SK-N-SH treated with all-trans-retinoic acid at 6 μM for 48 hours (cell line): ENCODE measurements at regions not wholly inside any gene's neighbourhood (a gene's known extent, or its start where the extent isn't known, plus 50 kb on each side); places are given as distances from the start of the nearest gene placed in this dataset.

Experiments
- ATAC-seq: fragments of 200-7000 bp; cut with Tn5 transposase; 3 replicates; pipeline ENCODE4 v1.9.1; 2020; ENCODE audit warnings: mild to moderate bottlenecking, moderate library complexity
- ARNTL ChIP-seq: fragments of 450-650 bp; formaldehyde crosslinking; IDR thresholded peaks from 2 replicates; pipeline ENCODE4 v1.5.0; 2020; ENCODE audit warnings: low read depth, mild to moderate bottlenecking, moderate library complexity, borderline replicate concordance
- CREB5 ChIP-seq: fragments of 250-450 bp; sonication (Bioruptor Pico); IDR thresholded peaks from 2 replicates; pipeline ENCODE4 v1.5.1; 2020; ENCODE audit warnings: low read depth, mild to moderate bottlenecking, moderate library complexity
- CSDC2 ChIP-seq: fragments of 250-450 bp; sonication (Bioruptor Pico); IDR thresholded peaks from 2 replicates; pipeline ENCODE4 v1.5.0; 2020; ENCODE audit warnings: mild to moderate bottlenecking, moderate library complexity
- CSRNP3 ChIP-seq: fragments of 250-450 bp; sonication (Bioruptor Pico); IDR thresholded peaks from 2 replicates; pipeline ENCODE4 v1.5.1; 2021; ENCODE audit warnings: mild to moderate bottlenecking, moderate library complexity
- ESRRG ChIP-seq: fragments of 250-450 bp; sonication (Bioruptor Pico); IDR thresholded peaks from 2 replicates; pipeline ENCODE4 v1.6.1; 2021; ENCODE audit warnings: mild to moderate bottlenecking
- GLIS3 ChIP-seq: fragments of 250-450 bp; sonication (Bioruptor Pico); IDR thresholded peaks from 2 replicates; pipeline ENCODE4 v1.5.0; 2020; ENCODE audit warnings: mild to moderate bottlenecking, moderate library complexity
- ISL1 ChIP-seq: fragments of 250-450 bp; sonication (Bioruptor Pico); IDR thresholded peaks from 2 replicates; pipeline ENCODE4 v2.1.2; 2022; ENCODE audit warnings: mild to moderate bottlenecking, moderate library complexity
- OSR1 ChIP-seq: fragments of 250-450 bp; sonication (Bioruptor Pico); IDR thresholded peaks from 2 replicates; pipeline ENCODE4 v1.8.0; 2022; ENCODE audit warnings: moderate library complexity, mild to moderate bottlenecking, inconsistent platforms
- PATZ1 ChIP-seq: fragments of 250-450 bp; sonication (Bioruptor Pico); IDR thresholded peaks from 2 replicates; pipeline ENCODE4 v1.8.0; 2020; ENCODE audit warnings: mild to moderate bottlenecking, moderate library complexity, borderline replicate concordance
- POU6F1 ChIP-seq: fragments of 250-450 bp; sonication (Bioruptor Pico); IDR thresholded peaks from 2 replicates; pipeline ENCODE4 v1.8.0; 2021; ENCODE audit warnings: low read depth, mild to moderate bottlenecking, moderate library complexity, borderline replicate concordance
- PPARA ChIP-seq: fragments of 250-450 bp; sonication (Bioruptor Pico); IDR thresholded peaks from 2 replicates; pipeline ENCODE4 v1.5.0; 2020; ENCODE audit warnings: mild to moderate bottlenecking, borderline replicate concordance
- RARB ChIP-seq: fragments of 250-450 bp; sonication (Bioruptor Pico); IDR thresholded peaks from 2 replicates; pipeline ENCODE4 v1.8.0; 2021; ENCODE audit warnings: mild to moderate bottlenecking, moderate library complexity
- SNAI2 ChIP-seq: fragments of 250-450 bp; sonication (Bioruptor Pico); IDR thresholded peaks from 2 replicates; pipeline ENCODE4 v1.5.0; 2020; ENCODE audit warnings: mild to moderate bottlenecking, moderate library complexity
- TCF4 ChIP-seq: fragments of 250-450 bp; sonication (Bioruptor Pico); IDR thresholded peaks from 2 replicates; pipeline ENCODE4 v1.8.0; 2021; ENCODE audit warnings: mild to moderate bottlenecking, moderate library complexity, borderline replicate concordance
- TSHZ2 ChIP-seq: fragments of 250-450 bp; sonication (Bioruptor Pico); IDR thresholded peaks from 2 replicates; pipeline ENCODE4 v1.5.0; 2020; ENCODE audit warnings: mild to moderate bottlenecking, moderate library complexity
- ZC3H10 ChIP-seq: fragments of 250-450 bp; sonication (Bioruptor Pico); IDR thresholded peaks from 2 replicates; pipeline ENCODE4 v1.5.1; 2021; ENCODE audit warnings: mild to moderate bottlenecking, moderate library complexity
- ZFP3 ChIP-seq: fragments of 250-450 bp; sonication (Bioruptor Pico); IDR thresholded peaks from 2 replicates; pipeline ENCODE4 v1.5.0; 2020; ENCODE audit warnings: mild to moderate bottlenecking, moderate library complexity
- ZFP30 ChIP-seq: fragments of 450-650 bp; formaldehyde crosslinking; IDR thresholded peaks from 2 replicates; pipeline ENCODE4 v1.5.0; 2022; ENCODE audit warnings: mild to moderate bottlenecking, moderate library complexity
- ZNF565 ChIP-seq: fragments of 450-650 bp; formaldehyde crosslinking; conservative IDR thresholded peaks from 2 replicates; pipeline ENCODE4 v1.5.0; 2020; ENCODE audit warnings: low read depth, mild to moderate bottlenecking, moderate library complexity
- ZNF70 ChIP-seq: fragments of 450-650 bp; formaldehyde crosslinking; IDR thresholded peaks from 2 replicates; pipeline ENCODE4 v1.5.0; 2020; ENCODE audit warnings: mild to moderate bottlenecking, moderate library complexity
- ZNF8 ChIP-seq: fragments of 450-650 bp; formaldehyde crosslinking; IDR thresholded peaks from 2 replicates; pipeline ENCODE4 v1.5.0; 2020; ENCODE audit warnings: mild to moderate bottlenecking, moderate library complexity

- ATAC-seq = no peak
- TF ChIP-seq CREB5 (CRISPR knock-in tag) (no peak), ISL1 (no peak), TSHZ2 (CRISPR knock-in tag) (no peak), CSRNP3 (CRISPR knock-in tag) (no peak), ZFP3 (CRISPR knock-in tag) (no peak), TCF4 (CRISPR knock-in tag) (no peak), CSDC2 (no peak), ZC3H10 (no peak), ARNTL (CRISPR knock-in tag) (no peak), OSR1 (CRISPR knock-in tag) (no peak), PATZ1 (CRISPR knock-in tag) (no peak), GLIS3 (no peak), POU6F1 (CRISPR knock-in tag) (no peak), ESRRG (CRISPR knock-in tag) (no peak), ZNF8 (CRISPR knock-in tag) (no peak), PPARA (CRISPR knock-in tag) (no peak)
Measured at GRCh38 chr6:102340311-102340710, 946.8 kb downstream of the GRIK2 start.

GRCh38 chr6:102333736-102334135, 940.2 kb downstream of the GRIK2 start:
- ATAC-seq = no peak
- no peak for TF ChIP-seq ISL1
- TF ChIP-seq GLIS3 = no peak
- TF ChIP-seq RARB (CRISPR knock-in tag) = no peak
- TF ChIP-seq CSDC2 = no peak
- TF ChIP-seq ARNTL (CRISPR knock-in tag) = no peak
- TF ChIP-seq TSHZ2 (CRISPR knock-in tag) = no peak
- no peak for TF ChIP-seq TCF4 (CRISPR knock-in tag)
- no peak for TF ChIP-seq SNAI2 (CRISPR knock-in tag)
- TF ChIP-seq CSRNP3 (CRISPR knock-in tag) = no peak
- no peak for TF ChIP-seq ZFP30
- no peak for TF ChIP-seq POU6F1 (CRISPR knock-in tag)
- TF ChIP-seq ZC3H10 = no peak
- no peak for TF ChIP-seq ZNF70 (CRISPR knock-in tag)
- TF ChIP-seq CREB5 (CRISPR knock-in tag) = no peak
- no peak for TF ChIP-seq ZNF565 (CRISPR knock-in tag)
